WTC11 (cell line): ENCODE measurements at regions not wholly inside any gene's neighbourhood (a gene's known extent, or its start where the extent isn't known, plus 50 kb on each side); places are given as distances from the start of the nearest gene placed in this dataset.

Experiments used
- ATAC-seq: fragments of 200-7000 bp; cut with Tn5 transposase; 2 replicates; pipeline ENCODE4 v1.10.0; 2021; ENCODE audit warnings: mild to moderate bottlenecking, moderate library complexity
- CTCF ChIA-PET: fragments of 300-600 bp; sonication (Branson Sonifier 250); formaldehyde crosslinking; loops from one replicate; lab custom pipeline; 2021; ENCODE audit warnings: antibody characterized with exemption; lab: Charles Lee
- POLR2A ChIA-PET: fragments of 350-600 bp; sonication (Branson Sonifier 250); formaldehyde crosslinking; loops from one replicate; lab custom pipeline; 2021; ENCODE audit warnings: antibody characterized with exemption; lab: Charles Lee
- DNase-seq: peaks from one replicate; pipeline ENCODE4 v3.0.0; 2021; ENCODE audit warnings: low spot score
- H3K27ac Mint-ChIP-seq: 2 replicates; pipeline ENCODE4 v1.8.0; 2021; ENCODE audit warnings: mixed read lengths
- H3K27me3 Mint-ChIP-seq: 2 replicates; pipeline ENCODE4 v1.8.0; 2021; ENCODE audit warnings: low read depth, mild to moderate bottlenecking, moderate library complexity, mixed read lengths
- H3K36me3 Mint-ChIP-seq: 2 replicates; pipeline ENCODE4 v1.8.0; 2021; ENCODE audit warnings: mixed read lengths
- H3K4me1 Mint-ChIP-seq: 2 replicates; pipeline ENCODE4 v1.8.0; 2022; ENCODE audit warnings: mixed read lengths
- H3K4me3 Mint-ChIP-seq: 2 replicates; pipeline ENCODE4 v1.8.0; 2021; ENCODE audit warnings: mild to moderate bottlenecking, moderate library complexity, mixed read lengths
- H3K9me3 Mint-ChIP-seq: 2 replicates; pipeline ENCODE4 v1.8.0; 2021; ENCODE audit warnings: mixed read lengths
- CREM ChIP-seq: sonication (generic); formaldehyde crosslinking; IDR thresholded peaks from 2 replicates; pipeline ENCODE4 v1.8.1; 2022; ENCODE audit warnings: mild to moderate bottlenecking, missing genetic modification reagents, moderate library complexity
- FOXK1 ChIP-seq: sonication (generic); formaldehyde crosslinking; IDR thresholded peaks from 2 replicates; pipeline ENCODE4 v1.8.0; 2022; ENCODE audit warnings: mild to moderate bottlenecking, moderate library complexity, missing genetic modification reagents
- FOXP1 ChIP-seq: sonication (generic); formaldehyde crosslinking; IDR thresholded peaks from 2 replicates; pipeline ENCODE4 v1.8.0; 2022; ENCODE audit warnings: missing genetic modification reagents, mild to moderate bottlenecking, moderate library complexity, borderline replicate concordance
- IRF2 ChIP-seq: sonication (generic); formaldehyde crosslinking; IDR thresholded peaks from 2 replicates; pipeline ENCODE4 v1.8.0; 2022; ENCODE audit warnings: low read depth, missing genetic modification reagents, borderline replicate concordance
- JUN ChIP-seq: sonication (generic); formaldehyde crosslinking; IDR thresholded peaks from 2 replicates; pipeline ENCODE4 v1.8.0; 2023; ENCODE audit warnings: mild to moderate bottlenecking, missing genetic modification reagents
- NFYB ChIP-seq: sonication (generic); formaldehyde crosslinking; conservative IDR thresholded peaks from 2 replicates; pipeline ENCODE4 v1.8.0; 2022; ENCODE audit warnings: low read depth, missing genetic modification reagents
- NR3C1 ChIP-seq: sonication (generic); formaldehyde crosslinking; conservative IDR thresholded peaks from 2 replicates; pipeline ENCODE4 v1.8.1; 2023; ENCODE audit warnings: low read depth, mild to moderate bottlenecking, missing genetic modification reagents
- RELA ChIP-seq: sonication (generic); formaldehyde crosslinking; IDR thresholded peaks from 2 replicates; pipeline ENCODE4 v1.8.1; 2022; ENCODE audit warnings: missing genetic modification reagents, mild to moderate bottlenecking, borderline replicate concordance
- SMAD3 ChIP-seq: sonication (generic); formaldehyde crosslinking; IDR thresholded peaks from 2 replicates; pipeline ENCODE4 v1.8.0; 2022; ENCODE audit warnings: missing genetic modification reagents, mild to moderate bottlenecking, borderline replicate concordance
- TCF7 ChIP-seq: sonication (generic); formaldehyde crosslinking; IDR thresholded peaks from 2 replicates; pipeline ENCODE4 v1.8.0; 2022; ENCODE audit warnings: mild to moderate bottlenecking, low read depth, missing genetic modification reagents, moderate library complexity
- USF1 ChIP-seq: sonication (generic); formaldehyde crosslinking; IDR thresholded peaks from 2 replicates; pipeline ENCODE4 v1.8.0; 2022; ENCODE audit warnings: mild to moderate bottlenecking, missing genetic modification reagents
- USF2 ChIP-seq: sonication (generic); formaldehyde crosslinking; IDR thresholded peaks from 2 replicates; pipeline ENCODE4 v1.8.1; 2023; ENCODE audit warnings: mild to moderate bottlenecking, missing genetic modification reagents, moderate library complexity
- ZNF121 ChIP-seq: sonication (generic); formaldehyde crosslinking; IDR thresholded peaks from 2 replicates; pipeline ENCODE4 v1.8.0; 2023; ENCODE audit warnings: missing genetic modification reagents
- ZNF281 ChIP-seq: sonication (generic); formaldehyde crosslinking; IDR thresholded peaks from 2 replicates; pipeline ENCODE4 v1.8.0; 2023; ENCODE audit warnings: mild to moderate bottlenecking, missing genetic modification reagents
- ZNF423 ChIP-seq: fragments of 250-450 bp; sonication (Bioruptor Pico); IDR thresholded peaks from 2 replicates; pipeline ENCODE4 v2.1.2; 2022; ENCODE audit warnings: mild to moderate bottlenecking, moderate library complexity
- ZNF425 ChIP-seq: fragments of 250-450 bp; sonication (Bioruptor Pico); conservative IDR thresholded peaks from 2 replicates; pipeline ENCODE4 v1.9.0; 2021; ENCODE audit warnings: mild to moderate bottlenecking
- TF ChIP-seq, protein P1 (sequence below): sonication (generic); formaldehyde crosslinking; conservative IDR thresholded peaks from 2 replicates; pipeline ENCODE4 v1.8.1; 2023; ENCODE audit warnings: mild to moderate bottlenecking, low read depth, missing genetic modification reagents, moderate library complexity
- TF ChIP-seq, protein P2 (sequence below): sonication (generic); formaldehyde crosslinking; IDR thresholded peaks from 2 replicates; pipeline ENCODE4 v1.8.1; 2023; ENCODE audit warnings: mild to moderate bottlenecking, missing genetic modification reagents, borderline replicate concordance
- TF ChIP-seq, protein P3 (sequence below): sonication (generic); formaldehyde crosslinking; IDR thresholded peaks from 2 replicates; pipeline ENCODE4 v1.8.0; 2022; ENCODE audit warnings: mild to moderate bottlenecking, missing genetic modification reagents

DNA sequence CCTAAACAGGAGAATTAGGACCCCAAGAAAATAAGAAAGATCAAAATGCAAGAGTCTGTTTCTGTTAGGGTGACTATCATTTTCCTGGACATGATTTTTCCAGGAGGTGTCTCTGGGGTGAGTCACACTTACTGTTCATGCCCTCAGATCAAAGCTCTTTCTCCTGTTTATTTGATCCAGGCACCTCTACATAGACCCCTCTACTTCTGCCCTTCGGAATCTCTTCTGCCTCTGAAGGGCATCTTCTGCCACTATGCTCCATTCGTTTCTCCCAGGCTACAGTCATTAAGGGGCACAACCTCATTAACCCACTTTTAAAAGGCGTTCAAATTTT is 1328.0 kb downstream of the GATA3 start (continued):
- TF ChIP-seq FOXK1 (CRISPR knock-in tag) = no peak

DNA sequence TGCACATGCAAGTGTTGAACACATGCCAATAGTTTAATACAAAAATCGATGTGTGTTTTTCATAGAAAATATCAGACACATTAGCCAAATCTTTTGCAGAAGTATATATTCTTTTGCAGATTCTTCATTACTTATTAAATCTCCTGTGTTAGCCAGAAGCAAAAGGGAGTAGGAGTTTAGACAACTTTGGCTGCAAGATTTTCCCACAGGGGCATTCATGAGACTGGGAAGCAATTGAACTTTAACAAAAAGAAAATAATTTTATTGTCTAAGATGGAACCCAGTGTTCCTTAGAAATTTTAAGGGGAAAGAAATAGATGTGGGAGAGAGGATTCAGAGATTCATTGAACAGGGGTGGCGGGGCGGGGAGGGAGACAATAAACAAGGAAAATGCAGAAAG is 1336.0 kb downstream of the GATA3 start:
- TF ChIP-seq ZNF281 = no peak
- TF ChIP-seq, protein P1, sequence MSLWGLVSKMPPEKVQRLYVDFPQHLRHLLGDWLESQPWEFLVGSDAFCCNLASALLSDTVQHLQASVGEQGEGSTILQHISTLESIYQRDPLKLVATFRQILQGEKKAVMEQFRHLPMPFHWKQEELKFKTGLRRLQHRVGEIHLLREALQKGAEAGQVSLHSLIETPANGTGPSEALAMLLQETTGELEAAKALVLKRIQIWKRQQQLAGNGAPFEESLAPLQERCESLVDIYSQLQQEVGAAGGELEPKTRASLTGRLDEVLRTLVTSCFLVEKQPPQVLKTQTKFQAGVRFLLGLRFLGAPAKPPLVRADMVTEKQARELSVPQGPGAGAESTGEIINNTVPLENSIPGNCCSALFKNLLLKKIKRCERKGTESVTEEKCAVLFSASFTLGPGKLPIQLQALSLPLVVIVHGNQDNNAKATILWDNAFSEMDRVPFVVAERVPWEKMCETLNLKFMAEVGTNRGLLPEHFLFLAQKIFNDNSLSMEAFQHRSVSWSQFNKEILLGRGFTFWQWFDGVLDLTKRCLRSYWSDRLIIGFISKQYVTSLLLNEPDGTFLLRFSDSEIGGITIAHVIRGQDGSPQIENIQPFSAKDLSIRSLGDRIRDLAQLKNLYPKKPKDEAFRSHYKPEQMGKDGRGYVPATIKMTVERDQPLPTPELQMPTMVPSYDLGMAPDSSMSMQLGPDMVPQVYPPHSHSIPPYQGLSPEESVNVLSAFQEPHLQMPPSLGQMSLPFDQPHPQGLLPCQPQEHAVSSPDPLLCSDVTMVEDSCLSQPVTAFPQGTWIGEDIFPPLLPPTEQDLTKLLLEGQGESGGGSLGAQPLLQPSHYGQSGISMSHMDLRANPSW (CRISPR knock-in tag) = no peak
- no peak for TF ChIP-seq IRF2
- no peak for TF ChIP-seq USF2
- TF ChIP-seq JUN (CRISPR knock-in tag) = no peak
- TF ChIP-seq, protein P2, sequence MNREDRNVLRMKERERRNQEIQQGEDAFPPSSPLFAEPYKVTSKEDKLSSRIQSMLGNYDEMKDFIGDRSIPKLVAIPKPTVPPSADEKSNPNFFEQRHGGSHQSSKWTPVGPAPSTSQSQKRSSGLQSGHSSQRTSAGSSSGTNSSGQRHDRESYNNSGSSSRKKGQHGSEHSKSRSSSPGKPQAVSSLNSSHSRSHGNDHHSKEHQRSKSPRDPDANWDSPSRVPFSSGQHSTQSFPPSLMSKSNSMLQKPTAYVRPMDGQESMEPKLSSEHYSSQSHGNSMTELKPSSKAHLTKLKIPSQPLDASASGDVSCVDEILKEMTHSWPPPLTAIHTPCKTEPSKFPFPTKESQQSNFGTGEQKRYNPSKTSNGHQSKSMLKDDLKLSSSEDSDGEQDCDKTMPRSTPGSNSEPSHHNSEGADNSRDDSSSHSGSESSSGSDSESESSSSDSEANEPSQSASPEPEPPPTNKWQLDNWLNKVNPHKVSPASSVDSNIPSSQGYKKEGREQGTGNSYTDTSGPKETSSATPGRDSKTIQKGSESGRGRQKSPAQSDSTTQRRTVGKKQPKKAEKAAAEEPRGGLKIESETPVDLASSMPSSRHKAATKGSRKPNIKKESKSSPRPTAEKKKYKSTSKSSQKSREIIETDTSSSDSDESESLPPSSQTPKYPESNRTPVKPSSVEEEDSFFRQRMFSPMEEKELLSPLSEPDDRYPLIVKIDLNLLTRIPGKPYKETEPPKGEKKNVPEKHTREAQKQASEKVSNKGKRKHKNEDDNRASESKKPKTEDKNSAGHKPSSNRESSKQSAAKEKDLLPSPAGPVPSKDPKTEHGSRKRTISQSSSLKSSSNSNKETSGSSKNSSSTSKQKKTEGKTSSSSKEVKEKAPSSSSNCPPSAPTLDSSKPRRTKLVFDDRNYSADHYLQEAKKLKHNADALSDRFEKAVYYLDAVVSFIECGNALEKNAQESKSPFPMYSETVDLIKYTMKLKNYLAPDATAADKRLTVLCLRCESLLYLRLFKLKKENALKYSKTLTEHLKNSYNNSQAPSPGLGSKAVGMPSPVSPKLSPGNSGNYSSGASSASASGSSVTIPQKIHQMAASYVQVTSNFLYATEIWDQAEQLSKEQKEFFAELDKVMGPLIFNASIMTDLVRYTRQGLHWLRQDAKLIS (CRISPR knock-in tag) = no peak
- TF ChIP-seq CREM (CRISPR knock-in tag) = no peak
- no peak for TF ChIP-seq NR3C1 (CRISPR knock-in tag)
- no peak for TF ChIP-seq USF1
- TF ChIP-seq FOXP1 (CRISPR knock-in tag) = no peak
- TF ChIP-seq ZNF121 (CRISPR knock-in tag) = no peak
- TF ChIP-seq RELA = no peak
- TF ChIP-seq ZNF425 = no peak
- TF ChIP-seq, protein P3, sequence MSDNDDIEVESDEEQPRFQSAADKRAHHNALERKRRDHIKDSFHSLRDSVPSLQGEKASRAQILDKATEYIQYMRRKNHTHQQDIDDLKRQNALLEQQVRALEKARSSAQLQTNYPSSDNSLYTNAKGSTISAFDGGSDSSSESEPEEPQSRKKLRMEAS (CRISPR knock-in tag) = no peak
- TF ChIP-seq SMAD3 (CRISPR knock-in tag) = no peak
- no peak for TF ChIP-seq ZNF423 (CRISPR knock-in tag)
- TF ChIP-seq TCF7 = no peak
- no peak for TF ChIP-seq NFYB (CRISPR knock-in tag)
- H3K4me1 Mint-ChIP-seq = no peaks in the 10 kb centered on the region
- H3K27me3 Mint-ChIP-seq = no peaks in the 10 kb centered on the region; the same call in 1 of the 2 replicates
- ChIA-PET CTCF (no interaction called here), POLR2A (no interaction called here)
- H3K36me3 Mint-ChIP-seq = no peaks in the 10 kb centered on the region
- DNase-seq (no peak), ATAC-seq (no peak)
- no peak overlapping the region for H3K4me3 Mint-ChIP-seq
- H3K27ac Mint-ChIP-seq = no peak overlapping the region
- no peaks in the 10 kb centered on the region for H3K9me3 Mint-ChIP-seq
